GM19468 (cell line): ENCODE measurements at regions not wholly inside any gene's neighbourhood (a gene's known extent, or its start where the extent isn't known, plus 50 kb on each side); places are given as distances from the start of the nearest gene placed in this dataset.
"Not testable (repeated sequence)": the region's sequence is repeated elsewhere in the genome, so short reads cannot be mapped to it uniquely, and the experiment has no call there.

Experiments
- ATAC-seq: cut with Tn5 transposase; IDR thresholded peaks from one replicate; pipeline ENCODE4 v1.9.1; 2021; ENCODE audit warnings: mild to moderate bottlenecking, moderate library complexity, moderate number of reproducible peaks; ENCODE audit not compliant: unreplicated experiment; ENCODE audit errors: extremely low read depth

- no peak for ATAC-seq
Observed at GRCh38 chr13:79191501-79191900, 214.6 kb downstream of the RBM26 start.

- no peak for ATAC-seq
Observed at GRCh38 chr13:79190932-79191331, 215.1 kb downstream of the RBM26 start.

- no peak for ATAC-seq
Observed at GRCh38 chr13:79187917-79188690, 218.0 kb downstream of the RBM26 start.

GRCh38 chr13:79185580-79185979 lies 220.5 kb downstream of the RBM26 start:
- no peak for ATAC-seq

GRCh38 chr13:79183231-79183630 lies 222.8 kb downstream of the RBM26 start:
- ATAC-seq: no peak

- not testable (repeated sequence) for ATAC-seq
Observed at GRCh38 chr13:79173691-79174090, 232.4 kb downstream of the RBM26 start.

GRCh38 chr13:79172924-79173323 lies 233.1 kb downstream of the RBM26 start:
- not testable (repeated sequence) for ATAC-seq

- no peak for ATAC-seq
Observed at GRCh38 chr13:79171141-79172061, 234.7 kb downstream of the RBM26 start.

- ATAC-seq: no peak
Observed at GRCh38 chr13:79160818-79161217, 245.2 kb downstream of the RBM26 start.

GRCh38 chr13:79155883-79156282 lies 250.2 kb downstream of the RBM26 start:
- no peak for ATAC-seq

GRCh38 chr13:79149210-79149609 lies 256.8 kb downstream of the RBM26 start:
- ATAC-seq: no peak

GRCh38 chr13:79141082-79141481 lies 265.0 kb downstream of the RBM26 start:
- ATAC-seq: no peak

GRCh38 chr13:79128158-79128557 lies 277.9 kb downstream of the RBM26 start:
- no peak for ATAC-seq

GRCh38 chr13:79126706-79127105 lies 279.3 kb downstream of the RBM26 start:
- no peak for ATAC-seq

GRCh38 chr13:79124183-79124582 lies 281.9 kb downstream of the RBM26 start:
- ATAC-seq: no peak

GRCh38 chr13:79121286-79121685 lies 284.8 kb downstream of the RBM26 start:
- no peak for ATAC-seq

GRCh38 chr13:79119578-79120107 lies 286.4 kb downstream of the RBM26 start:
- ATAC-seq: no peak

- ATAC-seq: no peak
Observed at GRCh38 chr13:79112016-79112415, 294.0 kb downstream of the RBM26 start.

- peak; percentile 22 for ATAC-seq
Observed at GRCh38 chr13:79108914-79109643, 297.0 kb downstream of the RBM26 start.

- ATAC-seq: no peak
Observed at GRCh38 chr13:79098596-79098995, 307.5 kb downstream of the RBM26 start.
